ENCODE measurements at regions not wholly inside any gene's neighbourhood (a gene's known extent, or its start where the extent isn't known, plus 50 kb on each side); places are given as distances from the start of the nearest gene placed in this dataset.

GRCh38 chr6:147867433-147868226, 359.1 kb downstream of the SAMD5 start:
- no peak for DNase-seq

GRCh38 chr6:147868427-147869190, 360.1 kb downstream of the SAMD5 start:
- no peak for DNase-seq

DNA sequence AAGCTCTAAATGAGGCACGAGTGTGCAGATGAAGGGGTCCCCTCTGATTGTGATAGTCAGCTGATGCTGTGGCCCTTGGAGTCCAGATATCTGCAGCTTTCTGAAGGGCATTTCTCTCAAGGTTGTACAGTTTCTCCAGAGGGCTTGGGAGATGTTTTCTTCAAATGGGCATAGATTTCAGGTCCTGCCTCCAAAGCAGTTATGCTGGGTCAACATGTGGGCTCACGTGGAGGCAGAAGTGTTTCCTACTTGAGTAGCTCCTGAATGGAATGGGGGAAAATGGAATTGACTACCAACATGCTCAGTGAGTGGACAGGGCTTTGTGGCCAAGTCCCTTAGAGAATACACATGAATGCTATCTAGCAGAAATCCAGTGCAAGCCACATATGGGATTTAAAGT, 360.7 kb downstream of the SAMD5 start:
- DNase-seq = no peak

GRCh38 chr6:147869869-147870268, 361.4 kb downstream of the SAMD5 start:
- no peak for DNase-seq

GRCh38 chr6:147870506-147871110, 362.1 kb downstream of the SAMD5 start:
- no peak for DNase-seq

DNA sequence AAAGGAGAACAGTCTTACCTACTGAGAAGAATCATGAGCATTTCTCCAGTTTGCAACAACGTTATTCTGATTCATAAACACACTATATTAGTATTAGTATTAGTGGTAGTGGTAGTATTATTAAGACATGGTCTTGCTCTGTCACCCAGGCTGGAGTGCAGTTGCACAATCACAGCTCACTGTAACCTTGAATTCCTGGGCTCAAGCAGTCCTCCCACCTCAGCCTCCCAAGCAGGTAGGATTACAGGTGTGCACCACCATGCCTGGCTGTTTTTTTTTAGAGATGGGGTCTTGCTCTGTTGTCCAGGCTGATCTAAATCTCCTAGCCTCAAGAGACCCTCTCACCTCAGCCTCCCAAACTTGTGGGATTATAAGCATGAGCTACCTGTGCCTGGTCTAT, 363.5 kb downstream of the SAMD5 start:
- no peak for DNase-seq

- DNase-seq = no peak
These were observed 365.3 kb downstream of the SAMD5 start for GRCh38 chr6:147873816-147874215.

DNA sequence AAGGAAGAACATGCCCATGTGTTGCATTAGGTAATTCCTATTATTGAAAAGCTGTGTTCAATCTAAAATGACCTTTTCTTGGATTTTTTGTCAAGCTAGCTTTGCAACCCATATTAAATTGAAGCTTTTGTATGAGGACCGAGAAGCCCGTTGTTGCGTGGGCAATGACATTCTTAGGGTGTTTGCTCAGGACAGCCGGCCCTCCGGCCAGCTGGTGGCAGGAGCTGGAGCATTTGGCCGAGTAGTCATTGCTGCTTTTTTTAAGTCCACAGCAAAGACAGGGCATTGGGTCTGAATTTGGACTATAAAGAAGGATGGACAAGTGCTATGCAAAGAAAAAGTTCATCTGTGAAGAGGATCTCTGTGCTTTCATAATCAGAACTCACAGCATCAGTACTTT, 365.8 kb downstream of the SAMD5 start:
- DNase-seq = no peak

- no peak for DNase-seq
These were observed 370.6 kb downstream of the SAMD5 start for GRCh38 chr6:147879031-147879580.

- no peak for DNase-seq
These were observed 372.9 kb downstream of the SAMD5 start for GRCh38 chr6:147881432-147881831.

- no peak for DNase-seq
These were observed 379.9 kb downstream of the SAMD5 start for GRCh38 chr6:147888374-147888773.

DNA sequence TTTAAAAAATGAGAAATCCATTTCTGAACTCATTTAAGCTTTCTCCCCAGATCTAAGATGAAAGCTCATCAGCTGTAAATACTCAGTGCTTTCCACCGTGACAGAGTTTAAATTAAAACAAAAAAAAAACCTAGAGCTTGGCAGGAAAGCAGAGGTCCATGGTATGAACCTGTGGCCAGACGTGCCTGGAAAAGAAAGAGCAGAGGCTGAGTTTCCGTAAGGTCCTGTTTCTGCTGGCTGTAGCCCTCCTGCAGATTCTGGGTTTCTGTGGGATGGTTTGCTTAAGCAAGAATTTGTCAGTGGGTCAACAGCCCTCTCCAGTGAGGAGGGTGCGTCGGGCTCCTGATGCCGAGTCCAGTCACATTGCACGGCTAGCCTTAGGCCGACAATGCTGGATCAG, 383.2 kb downstream of the SAMD5 start:
- DNase-seq = no peak

- DNase-seq = no peak
These were observed 384.0 kb downstream of the SAMD5 start for GRCh38 chr6:147892476-147892875.

- no peak for DNase-seq
These were observed 386.8 kb downstream of the SAMD5 start for GRCh38 chr6:147895272-147895671.

GRCh38 chr6:147900247-147900830, 391.8 kb downstream of the SAMD5 start:
- DNase-seq = no peak

- no peak for DNase-seq
These were observed 394.8 kb downstream of the SAMD5 start for GRCh38 chr6:147903321-147903720.

DNA sequence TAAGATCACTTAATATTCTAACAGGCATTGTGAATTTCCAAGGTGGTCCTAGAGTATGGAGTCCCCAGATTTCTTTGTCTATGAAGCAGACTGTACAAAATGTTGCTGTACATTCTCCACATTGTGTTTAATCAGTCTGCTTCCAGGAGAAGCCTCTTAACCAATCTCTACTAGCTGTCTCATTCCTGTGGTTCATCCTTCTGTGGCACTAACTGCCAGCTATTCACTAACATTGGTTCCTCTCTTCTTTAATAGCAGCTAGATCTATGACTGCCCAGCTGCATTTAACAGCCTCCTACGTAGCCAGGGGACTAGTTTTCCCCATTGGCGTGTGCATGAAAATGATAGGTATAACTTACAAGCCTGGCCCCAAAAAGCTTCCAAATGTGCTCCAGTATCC, 395.4 kb downstream of the SAMD5 start:
- DNase-seq = no peak

DNA sequence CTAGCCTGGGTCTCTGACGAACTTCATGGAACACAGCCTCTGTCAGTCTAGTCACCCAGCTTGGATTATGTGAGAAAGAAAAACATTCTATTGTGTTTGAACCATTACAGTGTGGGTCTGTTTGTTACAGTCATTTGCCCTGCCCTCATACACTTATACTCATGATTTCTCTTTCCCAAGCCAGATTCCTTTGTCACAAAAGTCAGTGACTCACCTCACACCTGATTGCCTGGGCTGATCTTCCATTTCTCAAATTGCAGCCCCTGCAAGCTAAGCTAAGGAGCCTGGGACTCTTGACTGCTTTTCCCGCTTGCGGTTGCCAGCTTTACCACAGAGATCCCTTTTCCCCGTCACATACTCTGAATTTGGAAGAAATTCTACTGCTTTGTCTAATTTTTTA, 395.9 kb downstream of the SAMD5 start:
- no peak for DNase-seq

DNA sequence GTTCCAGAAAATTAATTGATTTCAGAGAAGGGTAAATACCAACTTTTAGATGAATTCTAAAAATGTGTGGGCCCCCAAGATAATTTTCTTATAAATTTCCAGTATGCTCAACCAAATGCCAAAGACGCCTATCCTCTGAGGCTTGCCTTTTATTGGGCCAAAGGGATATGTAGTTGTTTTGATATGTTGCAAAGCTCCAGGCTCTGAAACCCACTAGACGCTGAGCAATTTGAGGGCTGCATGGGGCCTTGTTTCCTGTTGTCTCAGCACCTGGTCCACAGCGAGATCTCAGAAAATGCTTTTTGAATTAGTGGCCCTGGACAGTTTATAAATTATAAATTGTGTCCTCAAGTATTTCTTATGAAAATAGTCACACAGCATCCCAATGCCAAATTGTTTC, 397.2 kb downstream of the SAMD5 start:
- no peak for DNase-seq

DNA sequence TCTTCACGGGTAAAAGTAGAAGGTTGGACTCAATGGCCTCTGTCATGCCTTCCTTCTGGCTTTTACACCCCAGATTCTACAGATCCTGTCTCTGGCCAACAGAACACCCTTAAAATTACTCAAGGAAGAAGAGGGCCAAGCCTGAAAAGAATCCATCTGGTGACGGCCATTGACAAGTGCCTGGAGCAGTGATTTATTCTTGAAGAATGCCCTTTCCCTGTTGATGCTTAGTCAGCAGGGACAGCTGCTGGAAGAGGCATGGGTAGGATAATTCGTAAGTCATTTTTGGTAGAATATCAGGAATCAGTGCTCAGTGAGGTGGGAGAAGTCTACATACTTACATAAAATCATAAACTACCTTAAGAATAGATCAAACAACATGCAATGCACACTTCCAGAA, 397.9 kb downstream of the SAMD5 start:
- DNase-seq = no peak

- peak; percentile 33 for DNase-seq
These were observed 401.1 kb downstream of the SAMD5 start for GRCh38 chr6:147909640-147910039.

DNA sequence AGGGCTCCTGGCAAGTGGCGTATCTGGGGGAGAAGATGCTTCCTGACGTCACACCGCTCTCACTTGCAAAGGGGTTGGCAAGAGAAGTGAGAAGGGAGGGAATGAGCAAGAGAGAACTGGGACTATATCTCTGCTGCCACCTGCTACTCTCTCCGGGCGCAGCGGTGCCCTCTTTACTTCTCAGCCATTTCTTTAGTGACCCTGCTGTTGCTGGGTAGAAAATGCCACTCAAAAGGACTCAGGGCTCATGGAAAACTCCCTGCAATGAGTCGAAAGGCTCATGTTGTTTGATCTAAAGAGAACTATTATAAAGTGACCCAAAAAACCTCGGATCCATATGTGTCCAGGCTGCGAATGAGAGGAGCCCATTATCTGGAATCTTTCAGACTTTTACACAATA, 401.8 kb downstream of the SAMD5 start:
- DNase-seq = no peak

- no peak for DNase-seq
These were observed 402.6 kb downstream of the SAMD5 start for GRCh38 chr6:147911057-147911456.
